ENCODE measurements at regions not wholly inside any gene's neighbourhood (a gene's known extent, or its start where the extent isn't known, plus 50 kb on each side); places are given as distances from the start of the nearest gene placed in this dataset.
A peak's percentile ranks its signal among the peaks of the same experiment; 100 is the strongest.
"Not testable (repeated sequence)": the region's sequence is repeated elsewhere in the genome, so short reads cannot be mapped to it uniquely, and the experiment has no call there.

DNA sequence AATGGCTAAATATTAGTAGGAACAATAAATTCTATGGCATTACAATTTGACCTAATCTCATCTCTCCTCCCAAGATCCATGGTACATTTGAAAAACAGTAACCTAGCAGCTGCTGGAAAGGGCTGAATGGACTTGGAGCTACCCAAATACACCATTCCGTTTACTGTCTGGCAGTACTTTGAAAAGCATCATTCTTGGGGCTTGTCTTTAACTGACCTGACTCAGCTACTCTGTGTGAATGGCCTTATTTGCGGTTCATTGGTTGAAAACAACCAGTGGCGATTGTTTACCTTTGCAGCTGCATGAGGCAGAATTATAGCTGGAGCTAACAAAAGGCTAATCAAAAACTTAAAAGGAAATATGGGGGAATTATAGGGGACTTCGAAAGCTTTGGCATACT lies 311.2 kb upstream of the MCTP2 start:
- DNase-seq (ENCODE audit: low spot score in 2 of 2) (no peak), ATAC-seq (no peak)
- Mint-ChIP-seq H3K4me3 (no peak overlapping the region), H3K9me3 (peaks cover 12% of the 10 kb centered on the region), H3K4me1 (no peaks in the 10 kb centered on the region), H3K36me3 (no peaks in the 10 kb centered on the region), H3K27ac (no peak overlapping the region)

DNA sequence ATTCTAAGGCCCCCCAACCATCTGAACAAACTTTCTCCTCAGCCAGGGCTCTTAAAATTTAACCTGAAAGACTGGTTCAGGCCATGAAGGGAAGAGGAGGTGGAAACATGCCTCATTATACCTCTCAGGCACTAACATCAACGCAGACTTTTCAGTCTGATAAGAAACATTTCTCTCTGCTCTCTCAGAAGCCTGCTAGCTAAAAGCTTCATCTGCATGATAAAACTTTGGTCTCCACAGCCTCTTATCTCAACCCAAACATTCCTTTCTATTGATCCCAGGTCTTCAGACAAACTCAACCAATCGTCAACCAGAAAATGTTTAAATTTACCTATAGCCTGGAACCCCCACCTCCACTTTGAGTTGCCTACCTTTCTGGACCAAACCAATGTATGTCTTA lies 312.6 kb upstream of the MCTP2 start:
- peaks cover 12% of the 10 kb centered on the region for H3K9me3 Mint-ChIP-seq
- H3K4me3 Mint-ChIP-seq; DNase-seq (ENCODE audit: low spot score in 2 of 2); H3K27ac Mint-ChIP-seq; ATAC-seq; H3K4me1 Mint-ChIP-seq; H3K36me3 Mint-ChIP-seq: not testable (repeated sequence)

- ATAC-seq, result no peak
- no peaks in the 10 kb centered on the region for H3K36me3 Mint-ChIP-seq
- peaks cover 6% of the 10 kb centered on the region for H3K9me3 Mint-ChIP-seq
- H3K4me1 Mint-ChIP-seq, result no peaks in the 10 kb centered on the region
- H3K27ac Mint-ChIP-seq, result no peak overlapping the region
- H3K4me3 Mint-ChIP-seq, result no peak overlapping the region
- no peak for DNase-seq (ENCODE audit: low spot score in 2 of 2)
These were observed 314.2 kb upstream of the MCTP2 start for GRCh38 chr15:93917181-93917580.

GRCh38 chr15:93913871-93914270 lies 317.5 kb upstream of the MCTP2 start:
- H3K27ac Mint-ChIP-seq, result no peak overlapping the region
- H3K36me3 Mint-ChIP-seq, result no peaks in the 10 kb centered on the region
- DNase-seq (ENCODE audit: low spot score in 2 of 2) (no peak), ATAC-seq (no peak)
- no peaks in the 10 kb centered on the region for H3K9me3 Mint-ChIP-seq
- H3K4me1 Mint-ChIP-seq, result no peaks in the 10 kb centered on the region
- no peak overlapping the region for H3K4me3 Mint-ChIP-seq

DNA sequence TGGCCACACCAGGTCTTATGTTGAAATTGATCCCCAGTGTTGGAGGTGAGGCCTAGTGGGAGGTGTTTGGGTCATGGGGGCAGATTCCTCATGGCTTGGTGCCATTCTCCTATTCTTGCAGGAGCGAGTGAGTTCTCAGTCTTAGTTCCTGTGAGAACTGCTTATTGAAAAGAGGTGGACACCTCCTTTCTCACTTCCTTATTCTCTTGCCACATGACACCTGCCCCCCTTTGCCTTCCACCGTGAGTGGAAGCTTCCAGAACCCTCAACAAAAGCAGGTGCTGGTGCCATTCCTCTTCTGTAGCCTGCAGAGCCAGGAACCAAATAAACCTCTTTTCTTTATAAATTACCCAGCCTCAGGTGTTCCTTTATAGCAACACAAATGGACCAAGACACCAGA lies 318.1 kb upstream of the MCTP2 start:
- Mint-ChIP-seq H3K4me1 (no peaks in the 10 kb centered on the region), H3K27ac (no peak overlapping the region), H3K9me3 (no peaks in the 10 kb centered on the region), H3K36me3 (no peaks in the 10 kb centered on the region), H3K4me3 (no peak overlapping the region)
- no peak for ATAC-seq
- no peak for DNase-seq (ENCODE audit: low spot score in 2 of 2)

GRCh38 chr15:93900476-93901400 lies 330.6 kb upstream of the MCTP2 start:
- Mint-ChIP-seq H3K9me3 (no peaks in the 10 kb centered on the region), H3K4me1 (no peaks in the 10 kb centered on the region), H3K27ac (no peak overlapping the region), H3K36me3 (no peaks in the 10 kb centered on the region), H3K4me3 (no peak overlapping the region)
- no peak for DNase-seq (ENCODE audit: low spot score in 2 of 2)
- ATAC-seq, result no peak

DNA sequence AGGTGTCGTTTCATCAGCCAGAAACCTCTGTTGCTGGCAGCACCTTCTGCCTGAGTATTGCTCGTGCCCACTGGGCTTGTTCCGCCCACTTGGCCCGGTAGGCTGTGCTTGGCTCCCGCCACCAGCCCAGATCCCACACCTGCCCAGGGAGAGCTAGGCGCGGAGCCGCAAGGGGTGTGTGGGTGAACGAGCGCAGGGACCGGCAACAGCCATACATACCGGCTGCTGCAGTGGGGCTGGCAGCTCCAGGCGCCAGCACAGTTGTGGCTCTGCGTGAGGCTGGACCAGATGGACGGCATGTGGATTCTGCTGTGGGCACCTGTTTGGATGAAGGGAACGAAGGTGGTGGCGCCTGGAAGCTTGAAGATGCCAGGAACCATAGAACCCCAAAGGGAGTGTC lies 331.5 kb upstream of the MCTP2 start:
- ATAC-seq (peak; percentile 55), DNase-seq (ENCODE audit: low spot score in 2 of 2) (no peak)
- Mint-ChIP-seq H3K27ac (no peak overlapping the region), H3K4me1 (no peaks in the 10 kb centered on the region), H3K36me3 (no peaks in the 10 kb centered on the region), H3K9me3 (no peaks in the 10 kb centered on the region), H3K4me3 (no peak overlapping the region)

- Mint-ChIP-seq H3K4me3 (no peak overlapping the region), H3K4me1 (no peaks in the 10 kb centered on the region), H3K36me3 (no peaks in the 10 kb centered on the region), H3K9me3 (no peaks in the 10 kb centered on the region), H3K27ac (no peak overlapping the region)
- DNase-seq (ENCODE audit: low spot score in 2 of 2) (no peak), ATAC-seq (no peak)
These were observed 334.0 kb upstream of the MCTP2 start for GRCh38 chr15:93897377-93897776.

- no peaks in the 10 kb centered on the region for H3K4me1 Mint-ChIP-seq
- no peak overlapping the region for H3K27ac Mint-ChIP-seq
- H3K9me3 Mint-ChIP-seq, result no peaks in the 10 kb centered on the region
- H3K4me3 Mint-ChIP-seq, result no peak overlapping the region
- no peaks in the 10 kb centered on the region for H3K36me3 Mint-ChIP-seq
- ATAC-seq (no peak), DNase-seq (ENCODE audit: low spot score in 2 of 2) (no peak)
These were observed 335.2 kb upstream of the MCTP2 start for GRCh38 chr15:93895976-93896770.

GRCh38 chr15:93894438-93895036 lies 336.8 kb upstream of the MCTP2 start:
- no peak overlapping the region for H3K27ac Mint-ChIP-seq
- ATAC-seq (no peak), DNase-seq (ENCODE audit: low spot score in 2 of 2) (no peak)
- no peaks in the 10 kb centered on the region for H3K4me1 Mint-ChIP-seq
- no peaks in the 10 kb centered on the region for H3K36me3 Mint-ChIP-seq
- H3K4me3 Mint-ChIP-seq, result no peak overlapping the region
- H3K9me3 Mint-ChIP-seq, result no peaks in the 10 kb centered on the region

GRCh38 chr15:93887151-93887550 lies 344.2 kb upstream of the MCTP2 start:
- no peaks in the 10 kb centered on the region for H3K9me3 Mint-ChIP-seq
- H3K36me3 Mint-ChIP-seq, result no peaks in the 10 kb centered on the region
- no peak for DNase-seq (ENCODE audit: low spot score in 2 of 2)

GRCh38 chr15:93882779-93883178 lies 348.6 kb upstream of the MCTP2 start:
- no peak overlapping the region for H3K27ac Mint-ChIP-seq
- no peaks in the 10 kb centered on the region for H3K36me3 Mint-ChIP-seq
- no peak overlapping the region for H3K4me3 Mint-ChIP-seq
- ATAC-seq, result no peak
- no peaks in the 10 kb centered on the region for H3K4me1 Mint-ChIP-seq
- DNase-seq (ENCODE audit: low spot score in 2 of 2), result no peak
- peaks cover 2% of the 10 kb centered on the region for H3K9me3 Mint-ChIP-seq

More at GRCh38 chr15:93887151-93887550, 344.2 kb upstream of the MCTP2 start:
- ATAC-seq, result no peak
- H3K4me1 Mint-ChIP-seq, result no peaks in the 10 kb centered on the region
- no peak overlapping the region for H3K4me3 Mint-ChIP-seq
- H3K27ac Mint-ChIP-seq, result no peak overlapping the region

GRCh38 chr15:93882141-93882540 lies 349.2 kb upstream of the MCTP2 start:
- ATAC-seq, result no peak
- DNase-seq (ENCODE audit: low spot score in 2 of 2), result no peak
- H3K4me3 Mint-ChIP-seq, result no peak overlapping the region
- peaks cover 2% of the 10 kb centered on the region for H3K9me3 Mint-ChIP-seq
- no peaks in the 10 kb centered on the region for H3K4me1 Mint-ChIP-seq
- H3K36me3 Mint-ChIP-seq, result no peaks in the 10 kb centered on the region
- H3K27ac Mint-ChIP-seq, result no peak overlapping the region

DNA sequence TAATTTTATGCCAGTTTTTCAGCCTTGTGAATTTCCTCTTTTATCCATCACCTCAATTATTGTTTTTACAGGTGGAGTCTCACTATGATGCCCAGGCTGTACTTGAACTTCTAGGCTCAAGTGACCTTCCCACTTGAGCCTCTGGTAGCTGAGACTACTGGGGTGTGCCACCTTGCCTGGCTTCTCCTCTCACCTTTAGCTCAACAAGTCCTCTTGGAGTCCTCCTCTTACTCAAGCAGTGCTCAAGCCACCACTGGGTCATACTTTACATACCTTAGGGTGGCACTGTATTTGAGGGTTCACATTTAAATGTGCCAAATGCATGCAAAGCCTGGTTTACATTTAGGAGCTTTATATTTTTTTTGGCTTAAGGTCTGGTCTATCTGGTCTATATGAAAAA lies 350.1 kb upstream of the MCTP2 start:
- no peaks in the 10 kb centered on the region for H3K36me3 Mint-ChIP-seq
- H3K9me3 Mint-ChIP-seq, result peaks cover 2% of the 10 kb centered on the region
- no peak overlapping the region for H3K27ac Mint-ChIP-seq
- no peak for DNase-seq (ENCODE audit: low spot score in 2 of 2)
- H3K4me3 Mint-ChIP-seq, result no peak overlapping the region
- no peaks in the 10 kb centered on the region for H3K4me1 Mint-ChIP-seq
- no peak for ATAC-seq

GRCh38 chr15:93880358-93880757 lies 351.0 kb upstream of the MCTP2 start:
- no peak overlapping the region for H3K27ac Mint-ChIP-seq
- DNase-seq (ENCODE audit: low spot score in 2 of 2), result no peak
- no peaks in the 10 kb centered on the region for H3K36me3 Mint-ChIP-seq
- no peak for ATAC-seq
- no peak overlapping the region for H3K4me3 Mint-ChIP-seq
- peaks cover 2% of the 10 kb centered on the region for H3K9me3 Mint-ChIP-seq
- H3K4me1 Mint-ChIP-seq, result no peaks in the 10 kb centered on the region

Data from stimulated activated effector memory CD8-positive, alpha-beta T cell treated with anti-CD3 and anti-CD28 coated beads, Interleukin-12 subunit alpha, Interleukin-12 subunit beta, amount 100 ng/mL, for 72 hours (primary cell).